ENCODE measurements at regions not wholly inside any gene's neighbourhood (a gene's known extent, or its start where the extent isn't known, plus 50 kb on each side); places are given as distances from the start of the nearest gene placed in this dataset.
A peak's percentile ranks its signal among the peaks of the same experiment; 100 is the strongest.

- no peak for TF ChIP-seq RXRA (IDR thresholded peaks at IDR 0.05)
- TF ChIP-seq YY1 (IDR thresholded peaks at IDR 0.05), result no peak
- TF ChIP-seq TAF1 (conservative IDR thresholded peaks at IDR 0.05), result no peak
- no peak for TF ChIP-seq MAX (IDR thresholded peaks at IDR 0.05)
- TF ChIP-seq HNF4A (conservative IDR thresholded peaks at IDR 0.05), result no peak
- TF ChIP-seq ZBTB33 (IDR thresholded peaks at IDR 0.05), result no peak
- no peak for TF ChIP-seq HNF4G (IDR thresholded peaks at IDR 0.05)
- TF ChIP-seq NR2F2 (IDR thresholded peaks at IDR 0.05), result no peak
- no peak for TF ChIP-seq REST (IDR thresholded peaks at IDR 0.05)
- TF ChIP-seq RAD21 (IDR thresholded peaks at IDR 0.05), result no peak
- TF ChIP-seq ATF3 (IDR thresholded peaks at IDR 0.05), result no peak
- TF ChIP-seq CTCF (IDR thresholded peaks at IDR 0.05; ENCODE audit: low read depth, low read length, missing input control), result no peak
- TF ChIP-seq GABPA (IDR thresholded peaks at IDR 0.05 in 1 of 2, conservative IDR thresholded peaks at IDR 0.05 in 1 of 2), result no peak
- no peak for TF ChIP-seq FOXA1 (IDR thresholded peaks at IDR 0.05)
- H3K9ac ChIP-seq (ENCODE audit: low read depth in 1 of 2, low read length in 2 of 2), result no peak overlapping the region
- no peak for DNase-seq (ENCODE audit: low spot score)
- H3K9me3 ChIP-seq (ENCODE audit: control insufficient read depth in 4 of 4, low read length in 3 of 4), result no peaks in the 10 kb centered on the region
- H3K27me3 ChIP-seq (ENCODE audit: control insufficient read depth in 4 of 4, insufficient read depth in 4 of 4, low read length in 3 of 4), result no peaks in the 10 kb centered on the region
- no peaks in the 10 kb centered on the region for H3K36me3 ChIP-seq (ENCODE audit: control insufficient read depth in 4 of 4, insufficient read depth in 3 of 4, low read depth in 1 of 4, low read length in 3 of 4)
- no peak overlapping the region for H3K4me3 ChIP-seq (ENCODE audit: low read depth in 1 of 3, low read length in 3 of 3)
- H3K27ac ChIP-seq (ENCODE audit: low read depth in 1 of 2, low read length in 2 of 2), result peak overlapping the region in 1 of 2 donors; percentile 12
- 70% methylated on average over 12 of the region's 12 CpGs for WGBS
- H3K4me1 ChIP-seq (ENCODE audit: control insufficient read depth in 4 of 4, insufficient read depth in 4 of 4, low read length in 3 of 4), result no peaks in the 10 kb centered on the region
Observed at GRCh38 chr3:18740631-18741583, 315.8 kb upstream of the SATB1 start.

- H3K27me3 ChIP-seq (ENCODE audit: control insufficient read depth in 4 of 4, insufficient read depth in 4 of 4, low read length in 3 of 4), result no peaks in the 10 kb centered on the region
- H3K36me3 ChIP-seq (ENCODE audit: control insufficient read depth in 4 of 4, insufficient read depth in 3 of 4, low read depth in 1 of 4, low read length in 3 of 4), result no peaks in the 10 kb centered on the region
- no peak overlapping the region for H3K9ac ChIP-seq (ENCODE audit: low read depth in 1 of 2, low read length in 2 of 2)
- WGBS, result 64% methylated on average over 3 of the region's 3 CpGs
- no peak overlapping the region for H3K27ac ChIP-seq (ENCODE audit: low read depth in 1 of 2, low read length in 2 of 2)
- DNase-seq (ENCODE audit: low spot score), result no peak
- H3K4me3 ChIP-seq (ENCODE audit: low read depth in 1 of 3, low read length in 3 of 3), result no peak overlapping the region
- no peaks in the 10 kb centered on the region for H3K4me1 ChIP-seq (ENCODE audit: control insufficient read depth in 4 of 4, insufficient read depth in 4 of 4, low read length in 3 of 4)
- TF ChIP-seq RXRA (IDR thresholded peaks at IDR 0.05) (no peak), NR2F2 (IDR thresholded peaks at IDR 0.05) (no peak)
- no peaks in the 10 kb centered on the region for H3K9me3 ChIP-seq (ENCODE audit: control insufficient read depth in 4 of 4, low read length in 3 of 4)
Observed at GRCh38 chr3:18739099-18739433, 313.9 kb upstream of the SATB1 start.

Measured in liver (tissue), 8 donors.